ENCODE measurements at regions not wholly inside any gene's neighbourhood (a gene's known extent, or its start where the extent isn't known, plus 50 kb on each side); places are given as distances from the start of the nearest gene placed in this dataset.
"Not testable (repeated sequence)": the region's sequence is repeated elsewhere in the genome, so short reads cannot be mapped to it uniquely, and the experiment has no call there.

- TF ChIP-seq SRF (IDR thresholded peaks at IDR 0.05; ENCODE audit: low read depth); EZH2 (IDR thresholded peaks at IDR 0.05); CTCF (IDR thresholded peaks at IDR 0.05 in 2 of 3, conservative IDR thresholded peaks at IDR 0.05 in 1 of 3; ENCODE audit: borderline replicate concordance in 1 of 3, insufficient read depth in 1 of 3, low read depth in 2 of 3, low read length in 2 of 3); POLR2A (IDR thresholded peaks at IDR 0.05; ENCODE audit: borderline replicate concordance, extremely low read depth, insufficient read depth, insufficient read length); CEBPB (IDR thresholded peaks at IDR 0.05; ENCODE audit: low read depth); POLR2AphosphoS5 (IDR thresholded peaks at IDR 0.05; ENCODE audit: low read depth, low read length); ELF1 (IDR thresholded peaks at IDR 0.05; ENCODE audit: borderline replicate concordance, low read depth); EGR1 (IDR thresholded peaks at IDR 0.05; ENCODE audit: low read depth); SP1 (IDR thresholded peaks at IDR 0.05; ENCODE audit: low read depth); YY1 (IDR thresholded peaks at IDR 0.05; ENCODE audit: extremely low read depth, insufficient replicate concordance, low read depth, low read length); ZNF274 (IDR thresholded peaks at IDR 0.05; ENCODE audit: low read depth, low read length); EZH2phosphoT487 (IDR thresholded peaks at IDR 0.05; ENCODE audit: borderline replicate concordance): not testable (repeated sequence)
Observed at GRCh38 chr12:111234491-111234890, 134.4 kb downstream of the PHETA1 start.
